ENCODE measurements at regions not wholly inside any gene's neighbourhood (a gene's known extent, or its start where the extent isn't known, plus 50 kb on each side); places are given as distances from the start of the nearest gene placed in this dataset.

- no peak for DNase-seq
These were observed 103.6 kb upstream of the EGR2 start for GRCh38 chr10:62919776-62920175.

- DNase-seq = no peak
These were observed 101.5 kb upstream of the EGR2 start for GRCh38 chr10:62917475-62918238.

GRCh38 chr10:62916141-62916603, 100.0 kb upstream of the EGR2 start:
- DNase-seq = peak; percentile 90

- DNase-seq = no peak
These were observed 99.0 kb upstream of the EGR2 start for GRCh38 chr10:62915158-62915557.

DNA sequence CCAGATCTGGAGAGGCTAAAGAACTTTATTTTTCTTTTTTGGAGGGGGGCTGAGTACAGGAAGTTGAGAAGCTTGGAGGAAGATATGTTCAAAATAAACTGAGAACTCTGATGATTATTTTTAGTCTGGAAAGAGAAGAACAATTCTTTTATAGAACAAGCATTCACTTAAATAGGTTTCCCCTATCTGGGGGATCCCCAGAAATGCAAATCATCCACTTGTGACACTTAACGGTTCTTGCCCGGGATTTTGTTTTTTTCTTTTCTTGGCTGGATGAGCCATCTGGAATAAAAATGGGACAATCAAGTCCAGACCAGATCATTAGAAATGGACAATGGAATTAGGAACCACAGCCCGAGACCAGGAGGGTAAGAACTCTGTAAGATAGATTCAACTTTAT, 95.9 kb upstream of the EGR2 start:
- DNase-seq = no peak

GRCh38 chr10:62911210-62911963, 95.2 kb upstream of the EGR2 start:
- no peak for DNase-seq

DNA sequence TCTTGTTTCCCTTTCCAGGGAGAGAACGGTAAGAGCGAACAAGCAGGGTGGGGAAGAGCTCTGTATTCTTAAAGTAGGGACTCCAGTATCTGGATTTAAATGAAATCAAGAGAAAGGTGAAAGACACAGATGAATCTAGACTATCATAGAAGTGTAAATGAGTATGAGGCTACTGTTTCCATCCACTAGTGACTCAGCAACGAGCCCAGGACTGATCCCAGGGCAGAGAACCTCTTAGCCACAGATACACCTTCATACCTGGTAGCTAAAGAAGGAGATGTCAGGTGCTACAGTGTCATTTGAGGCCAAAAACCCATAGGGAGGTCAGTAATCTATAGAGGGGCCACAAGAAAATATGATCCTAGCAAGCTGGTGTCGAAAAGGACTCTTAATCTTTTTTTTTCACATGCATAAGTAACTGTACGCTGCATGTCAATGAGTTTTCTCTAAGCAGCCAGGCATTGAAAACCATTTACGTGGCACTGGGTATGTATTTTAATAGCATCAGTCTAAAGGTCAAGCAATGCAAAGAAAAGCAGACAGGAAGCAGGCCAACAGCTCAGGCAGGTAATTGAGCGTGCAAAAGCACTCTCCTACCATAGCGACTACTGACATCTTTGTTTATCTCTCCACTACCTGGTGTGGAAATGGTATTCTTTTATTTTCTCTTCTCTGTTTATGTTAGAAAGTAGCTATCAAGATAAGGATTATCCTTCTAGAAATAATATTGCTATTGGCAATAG, 91.5 kb upstream of the EGR2 start:
- no peak for DNase-seq

- DNase-seq = no peak
These were observed 88.2 kb upstream of the EGR2 start for GRCh38 chr10:62904281-62904875.

DNA sequence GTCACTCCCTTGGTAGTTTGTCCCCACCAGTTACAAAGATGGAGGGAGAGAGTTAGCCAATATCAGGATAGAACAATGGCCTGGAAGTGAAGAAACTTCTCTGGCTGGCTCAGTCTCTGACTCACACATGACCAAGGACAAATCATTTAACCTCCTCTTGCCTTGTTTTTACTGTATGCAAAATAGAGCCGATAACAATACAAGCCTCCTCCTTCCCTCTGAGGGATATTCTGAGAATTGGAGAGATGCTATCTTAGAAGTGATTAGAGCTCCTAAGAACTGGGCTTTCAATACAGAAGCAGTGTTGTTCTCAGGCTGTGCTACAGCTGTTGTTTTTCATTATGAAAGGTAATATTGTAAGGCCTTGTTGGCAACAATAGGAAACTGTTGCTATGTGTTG, 87.7 kb upstream of the EGR2 start:
- peak; percentile 18 for DNase-seq

DNA sequence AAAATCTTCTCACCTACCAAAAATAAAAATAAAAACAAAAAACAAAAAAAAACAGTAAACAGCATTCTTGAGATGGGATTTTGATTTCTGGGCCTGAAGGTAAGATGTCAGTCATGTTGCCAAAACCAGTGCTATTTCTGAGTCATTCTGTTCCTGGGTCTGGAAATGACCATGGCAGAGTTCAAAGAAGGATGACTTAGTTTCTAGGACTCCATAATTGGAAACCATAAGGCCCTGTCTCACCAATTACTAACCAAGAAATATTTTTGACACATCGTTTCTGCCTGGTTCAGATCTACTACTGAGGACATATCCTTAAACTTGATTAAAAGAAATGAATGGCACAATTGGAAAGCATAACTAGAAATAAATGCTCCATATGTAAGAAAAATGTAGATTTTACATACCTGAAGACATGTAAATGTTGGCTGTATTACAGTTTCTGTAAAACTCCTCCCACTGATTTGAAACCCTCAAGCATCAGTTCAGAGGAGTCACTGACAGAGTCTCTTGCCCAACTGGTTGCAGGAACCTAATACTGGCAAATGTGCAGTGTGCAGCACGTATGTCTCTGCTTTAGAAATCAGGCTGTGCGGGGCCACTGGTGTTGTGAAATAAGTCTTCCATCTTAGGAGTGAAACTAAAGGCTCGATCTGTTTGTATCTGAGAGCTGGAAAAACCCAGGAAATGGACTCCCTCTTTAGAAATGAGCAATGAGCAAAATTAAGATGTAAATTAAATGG, 84.8 kb upstream of the EGR2 start:
- no peak for DNase-seq

DNA sequence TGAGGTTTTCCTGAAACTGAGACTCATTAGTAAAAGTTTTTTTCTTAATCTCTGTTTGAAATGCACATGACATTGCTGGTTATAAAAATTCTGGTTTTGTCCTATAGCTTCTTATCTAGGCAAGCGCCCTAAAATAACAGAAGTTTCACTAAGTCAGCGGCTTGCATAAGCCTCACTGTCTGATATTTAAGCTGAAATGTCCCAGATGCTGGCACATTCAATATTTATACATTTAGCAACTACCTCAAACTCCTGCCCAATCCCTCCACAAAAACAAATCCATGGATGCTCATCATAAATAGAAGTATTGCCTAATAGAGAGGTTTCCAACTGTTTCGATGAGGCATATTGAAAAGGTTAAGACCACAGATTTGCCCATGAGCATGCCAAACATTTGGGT, 83.1 kb upstream of the EGR2 start:
- no peak for DNase-seq

GRCh38 chr10:62895063-62895462, 78.9 kb upstream of the EGR2 start:
- no peak for DNase-seq

GRCh38 chr10:62894156-62894555, 78.0 kb upstream of the EGR2 start:
- no peak for DNase-seq

DNA sequence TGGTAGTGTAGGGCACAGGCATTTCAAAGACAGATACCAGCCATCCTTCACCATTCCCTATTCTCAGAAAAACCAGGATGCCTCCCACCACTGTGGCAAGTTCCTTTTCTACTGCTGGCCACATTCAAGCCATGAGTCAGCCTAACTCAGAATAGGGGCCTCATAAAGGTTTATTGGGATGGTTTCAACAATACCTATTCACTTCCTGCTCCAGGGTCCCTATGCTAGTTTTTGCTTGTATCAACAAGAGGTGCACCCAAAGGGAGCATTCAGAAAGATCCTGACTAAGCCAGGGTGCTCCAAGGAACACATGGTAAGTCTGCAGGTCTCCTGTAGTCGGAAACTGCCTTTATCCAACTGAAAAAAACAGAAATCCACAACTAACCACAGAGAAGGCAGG, 76.9 kb upstream of the EGR2 start:
- DNase-seq = no peak

DNA sequence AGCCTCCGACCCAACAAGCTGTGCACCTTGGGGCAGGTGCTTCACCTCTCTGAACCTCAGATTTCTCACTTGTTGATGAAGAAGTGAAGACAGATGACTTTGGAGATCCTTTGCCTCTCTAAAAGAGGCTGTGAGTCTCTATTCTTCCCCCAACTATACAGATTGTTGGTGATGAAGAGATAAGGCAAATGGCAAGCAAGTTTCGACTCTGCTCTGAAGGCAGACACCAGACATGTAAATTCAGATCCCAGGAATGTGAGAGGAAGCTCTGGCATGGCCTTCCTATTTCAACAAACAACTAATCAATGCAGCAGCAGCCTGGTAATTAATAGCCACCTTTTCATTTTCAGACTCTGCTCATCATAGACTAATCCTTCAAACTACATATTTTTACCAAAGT, 74.2 kb upstream of the EGR2 start:
- no peak for DNase-seq

GRCh38 chr10:62887642-62888041, 71.5 kb upstream of the EGR2 start:
- no peak for DNase-seq

DNA sequence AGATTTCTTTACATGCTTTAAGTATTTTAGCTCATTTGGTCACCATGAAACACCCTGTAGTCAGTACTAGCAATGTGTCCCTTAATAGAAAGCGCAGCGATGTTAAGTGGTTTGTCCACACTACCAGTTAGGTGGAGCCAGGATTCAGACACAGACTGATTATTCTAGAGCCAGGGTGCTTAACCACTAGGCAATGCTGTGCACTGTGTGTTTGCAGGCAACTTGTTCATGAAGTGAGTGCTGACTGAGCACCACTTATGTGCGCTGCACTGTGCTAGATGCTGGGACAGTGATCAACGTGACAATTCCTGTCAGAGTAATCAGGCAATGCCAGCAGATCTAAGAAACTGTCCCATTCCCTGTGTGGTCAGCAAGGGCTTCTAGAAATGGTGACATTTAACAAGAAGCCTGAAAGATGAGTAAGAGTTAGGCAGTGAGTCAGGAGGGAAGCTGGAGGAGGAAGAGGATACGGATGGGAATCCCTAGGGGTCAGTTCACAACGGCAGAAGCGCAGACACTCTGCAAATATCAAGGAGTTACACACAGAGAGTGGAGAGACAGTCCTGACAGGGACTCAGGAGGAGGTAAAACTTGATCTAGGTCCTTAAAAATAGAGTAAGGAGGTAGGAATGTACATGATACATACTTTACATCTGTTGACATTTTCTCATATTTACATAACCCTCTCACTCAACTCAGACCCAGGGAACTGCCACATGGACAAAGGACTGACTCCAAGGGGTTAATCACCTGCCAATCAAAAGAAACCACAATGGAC, 69.7 kb upstream of the EGR2 start:
- peak; percentile 66 for DNase-seq

GRCh38 chr10:62880162-62880561, 64.0 kb upstream of the EGR2 start:
- no peak for DNase-seq

GRCh38 chr10:62873866-62874265, 57.7 kb upstream of the EGR2 start:
- no peak for DNase-seq

DNA sequence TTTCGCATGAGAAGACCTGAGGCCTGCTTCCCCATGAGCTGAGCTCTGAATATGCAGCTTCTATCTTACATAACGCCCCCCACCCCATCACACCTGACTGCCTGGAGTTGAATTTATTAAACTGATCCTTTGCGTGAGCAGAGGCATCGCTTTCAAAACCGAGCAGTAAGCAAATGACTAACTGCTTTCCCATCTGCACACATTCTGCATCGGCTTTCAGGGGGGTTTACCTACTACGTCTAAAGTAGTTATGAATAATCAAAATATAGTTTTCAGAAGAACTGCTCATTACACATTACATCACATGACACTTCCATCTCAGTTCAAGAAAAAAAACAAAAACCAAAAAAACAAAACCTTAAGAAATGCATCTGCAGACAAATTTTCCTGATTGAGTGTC, 54.7 kb upstream of the EGR2 start:
- DNase-seq = no peak

GRCh38 chr10:62869958-62870357, 53.8 kb upstream of the EGR2 start:
- no peak for DNase-seq

DNA sequence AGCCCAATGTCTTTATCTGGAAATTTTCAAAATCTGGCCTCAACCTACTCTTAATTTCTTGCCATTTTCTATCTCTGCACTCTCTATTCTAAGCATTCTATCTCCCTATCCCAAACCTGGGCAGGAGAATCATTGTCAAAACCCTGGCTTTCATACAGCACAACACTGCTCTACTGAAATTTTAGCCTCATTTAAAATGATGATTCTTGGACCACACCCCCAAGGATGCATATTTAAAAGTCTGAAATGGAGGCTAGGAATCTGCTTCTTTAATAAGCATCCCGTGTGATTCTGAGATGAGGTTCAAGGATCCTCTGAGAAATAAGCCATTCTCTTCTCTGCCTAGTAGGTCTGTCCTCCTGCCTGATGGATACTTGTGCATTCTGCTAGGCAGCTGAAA, 50.8 kb upstream of the EGR2 start:
- no peak for DNase-seq

All from HCEC 1CT (cell line).